Naive B cell (primary cell): ENCODE measurements at regions not wholly inside any gene's neighbourhood (a gene's known extent, or its start where the extent isn't known, plus 50 kb on each side); places are given as distances from the start of the nearest gene placed in this dataset.
A peak's percentile ranks its signal among the peaks of the same experiment; 100 is the strongest.

Source experiments
- ATAC-seq, 2 donors: fragments of 150-1000 bp; cut with Tn5 transposase; 2 replicates each; pipeline ENCODE4 v1.10.0; 2021; ENCODE audit warnings: low read depth in 2 of 2, mild to moderate bottlenecking in 2 of 2, moderate library complexity in 2 of 2
- DNase-seq: peaks from one replicate; pipeline ENCODE4 v3.0.0; 2022
- H3K27ac Mint-ChIP-seq, 6 donors: one replicate each; pipeline ENCODE4 v1.8.0; 2020 to 2022; ENCODE audit warnings: mild to moderate bottlenecking in 6 of 6, mixed read lengths in 6 of 6, moderate library complexity in 5 of 6, inconsistent platforms in 2 of 6
- H3K27me3 Mint-ChIP-seq, 3 donors: one replicate each; pipeline ENCODE4 v1.8.0; 2021 to 2022; ENCODE audit warnings: mixed read lengths in 3 of 3, mild to moderate bottlenecking in 1 of 3
- H3K36me3 Mint-ChIP-seq, 2 donors: one replicate each; pipeline ENCODE4 v1.8.0; 2020 to 2022; ENCODE audit warnings: mixed read lengths in 2 of 2, inconsistent platforms in 1 of 2, mild to moderate bottlenecking in 1 of 2
- H3K4me1 Mint-ChIP-seq, 3 donors: one replicate each; pipeline ENCODE4 v1.8.0; 2020 to 2022; ENCODE audit warnings: mixed read lengths in 3 of 3, inconsistent platforms in 1 of 3, mild to moderate bottlenecking in 1 of 3, moderate library complexity in 1 of 3
- H3K4me3 Mint-ChIP-seq, 8 donors: one replicate each; pipeline ENCODE4 v1.8.0; 2020 to 2022; ENCODE audit warnings: mild to moderate bottlenecking in 8 of 8, mixed read lengths in 8 of 8, moderate library complexity in 8 of 8, inconsistent platforms in 2 of 8
- H3K9me3 Mint-ChIP-seq, 7 donors: one replicate each; pipeline ENCODE4 v1.8.0; 2020 to 2022; ENCODE audit warnings: mixed read lengths in 7 of 7, mild to moderate bottlenecking in 5 of 7, inconsistent platforms in 2 of 7, moderate library complexity in 1 of 7

GRCh38 chr17:31695456-31696090 lies 163.5 kb downstream of the COPRS start:
- Mint-ChIP-seq H3K4me1 (no peaks in the 10 kb centered on the region), H3K36me3 (no peaks in the 10 kb centered on the region), H3K27ac (peak overlapping the region in 1 of 6 donors; percentile 9), H3K4me3 (no peak overlapping the region), H3K9me3 (no peaks in the 10 kb centered on the region), H3K27me3 (peaks cover 0 to 4% (median 0%) of the 10 kb centered on the region in 3 donors)
- no peak for ATAC-seq
- DNase-seq: no peak

DNA sequence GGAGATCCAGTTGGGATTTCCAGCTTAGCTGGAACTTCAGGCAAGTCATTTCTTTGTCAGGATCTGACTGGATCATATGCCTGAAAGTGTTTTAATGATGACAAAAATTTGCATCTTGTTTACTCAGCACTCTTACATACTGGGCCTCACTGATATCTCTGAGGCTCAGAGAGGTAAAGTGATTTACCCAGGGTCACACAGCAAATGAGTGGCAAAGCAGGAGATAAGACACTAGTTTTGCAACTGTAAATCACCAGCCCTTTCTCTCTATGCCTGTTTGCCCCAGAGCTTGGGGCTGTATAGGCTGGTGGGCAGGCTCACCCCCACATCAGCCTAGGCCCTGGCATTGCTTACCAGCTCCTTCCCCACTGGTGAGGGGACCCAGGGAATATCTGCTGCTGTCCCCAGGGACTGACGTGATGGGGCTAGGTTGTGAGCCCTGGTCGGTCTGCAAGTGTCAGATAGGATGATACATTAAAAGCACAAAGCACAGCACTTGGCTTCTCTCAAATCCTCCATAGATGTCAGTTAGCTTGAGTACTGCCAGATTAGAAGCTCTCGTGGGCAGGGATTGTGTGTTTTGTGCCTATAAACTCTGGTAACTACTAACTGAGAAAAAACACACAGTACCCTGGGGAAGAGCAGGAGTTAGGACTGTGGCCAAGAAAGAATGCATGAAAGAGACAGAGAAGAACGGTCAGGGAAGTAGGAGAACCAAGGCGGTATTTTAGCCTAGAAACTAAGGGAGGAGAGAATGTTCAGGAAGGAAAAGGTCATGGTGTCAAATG lies 165.4 kb downstream of the COPRS start:
- no peaks in the 10 kb centered on the region for H3K36me3 Mint-ChIP-seq
- no peak overlapping the region for H3K4me3 Mint-ChIP-seq
- DNase-seq (no peak), ATAC-seq (no peak)
- no peaks in the 10 kb centered on the region for H3K9me3 Mint-ChIP-seq
- peaks cover 0 to 4% (median 0%) of the 10 kb centered on the region in 3 donors for H3K27me3 Mint-ChIP-seq
- H3K27ac Mint-ChIP-seq: no peak overlapping the region
- H3K4me1 Mint-ChIP-seq: no peaks in the 10 kb centered on the region

DNA sequence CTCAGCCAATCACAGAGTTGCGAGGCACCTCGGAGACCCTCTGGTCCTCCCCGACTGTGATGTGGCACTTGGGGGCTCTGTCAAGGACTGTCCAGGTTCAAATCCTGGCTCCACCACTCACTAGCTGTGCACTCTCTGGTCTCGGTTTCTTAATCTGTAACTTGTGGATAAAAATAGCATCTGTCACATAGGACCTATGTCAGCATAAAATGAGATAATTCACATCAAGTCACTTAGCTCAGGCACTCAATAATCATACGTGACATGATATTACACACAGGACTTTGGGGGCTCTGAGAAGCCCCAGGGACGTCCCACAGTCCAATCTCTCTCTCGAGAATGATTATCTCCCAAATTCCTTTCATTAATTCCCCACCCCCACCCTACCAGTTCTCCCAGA lies 166.4 kb downstream of the COPRS start:
- no peaks in the 10 kb centered on the region for H3K36me3 Mint-ChIP-seq
- DNase-seq (no peak), ATAC-seq (no peak)
- H3K27ac Mint-ChIP-seq: peak overlapping the region in 1 of 6 donors; percentile 13
- no peaks in the 10 kb centered on the region for H3K9me3 Mint-ChIP-seq
- H3K27me3 Mint-ChIP-seq: peaks cover 0 to 4% (median 0%) of the 10 kb centered on the region in 3 donors
- H3K4me3 Mint-ChIP-seq: no peak overlapping the region
- H3K4me1 Mint-ChIP-seq: no peaks in the 10 kb centered on the region

DNA sequence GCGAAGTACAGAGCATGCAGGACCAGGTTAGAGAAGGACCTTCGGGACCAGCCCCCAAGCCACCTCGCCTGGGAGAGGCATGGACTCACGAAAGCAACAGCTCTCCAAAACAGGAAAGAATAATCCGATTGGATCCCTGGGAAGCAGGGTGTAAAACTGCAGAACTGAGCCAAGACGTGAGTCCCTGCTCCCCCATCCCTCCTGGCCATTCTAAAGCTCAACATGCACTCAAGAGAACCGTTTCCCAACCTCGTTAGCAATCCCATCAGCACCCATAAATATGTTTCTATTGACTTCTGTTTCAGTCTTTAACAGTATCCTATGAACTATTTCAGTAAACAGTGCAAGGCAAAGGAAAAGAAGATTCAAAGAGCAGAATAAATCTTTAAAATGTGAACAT lies 167.0 kb downstream of the COPRS start:
- H3K4me1 Mint-ChIP-seq: no peaks in the 10 kb centered on the region
- H3K36me3 Mint-ChIP-seq: no peaks in the 10 kb centered on the region
- no peaks in the 10 kb centered on the region for H3K9me3 Mint-ChIP-seq
- peaks cover 0 to 4% (median 0%) of the 10 kb centered on the region in 3 donors for H3K27me3 Mint-ChIP-seq
- peak overlapping the region in 1 of 6 donors; percentile 31 for H3K27ac Mint-ChIP-seq
- no peak for ATAC-seq
- DNase-seq: no peak
- no peak overlapping the region for H3K4me3 Mint-ChIP-seq

DNA sequence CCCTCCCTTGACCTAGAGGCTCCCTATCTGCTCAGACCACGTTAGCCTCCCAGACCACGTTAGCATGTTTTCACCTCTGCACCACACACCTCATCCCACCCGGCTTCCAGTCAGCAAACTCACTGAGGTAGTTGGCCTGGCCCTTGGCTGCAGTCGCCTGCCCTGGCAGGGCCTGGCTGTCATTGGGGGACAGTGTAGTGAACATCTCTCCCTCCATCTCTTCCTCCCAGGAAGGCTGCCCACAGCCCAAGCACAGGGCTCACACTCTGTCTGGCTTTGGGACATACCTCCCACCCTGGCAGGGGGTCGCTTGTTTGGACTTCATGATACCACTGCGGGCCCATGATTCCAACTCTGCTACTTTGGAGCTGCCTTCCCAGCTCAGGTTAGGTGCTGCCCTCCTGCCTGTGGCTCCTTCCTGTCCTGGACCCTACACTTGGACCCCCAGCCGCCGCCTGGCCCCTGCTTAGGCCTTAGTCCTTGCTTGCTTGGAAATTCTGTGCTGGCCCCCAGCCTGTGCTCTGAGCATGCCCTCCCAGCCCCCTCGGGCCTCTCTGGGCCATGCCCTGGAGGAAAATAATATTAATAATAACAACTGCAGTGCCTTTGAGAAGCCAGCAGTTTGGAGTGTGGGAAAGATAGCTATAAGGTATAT lies 167.7 kb downstream of the COPRS start:
- Mint-ChIP-seq H3K27ac (peak overlapping the region in 1 of 6 donors; percentile 31), H3K27me3 (peaks cover 0 to 4% (median 0%) of the 10 kb centered on the region in 3 donors)
- no peak for ATAC-seq

GRCh38 chr17:31690151-31690551 lies 168.9 kb downstream of the COPRS start:
- peaks cover 0 to 4% (median 0%) of the 10 kb centered on the region in 3 donors for H3K27me3 Mint-ChIP-seq
- ATAC-seq: no peak
- no peaks in the 10 kb centered on the region for H3K4me1 Mint-ChIP-seq
- no peak for DNase-seq
- no peaks in the 10 kb centered on the region for H3K9me3 Mint-ChIP-seq
- no peak overlapping the region for H3K27ac Mint-ChIP-seq
- H3K4me3 Mint-ChIP-seq: no peak overlapping the region
- H3K36me3 Mint-ChIP-seq: no peaks in the 10 kb centered on the region

More for the DNA sequence above, 167.7 kb downstream of the COPRS start:
- no peaks in the 10 kb centered on the region for H3K9me3 Mint-ChIP-seq
- no peaks in the 10 kb centered on the region for H3K4me1 Mint-ChIP-seq
- no peak for DNase-seq
- H3K4me3 Mint-ChIP-seq: no peak overlapping the region
- no peaks in the 10 kb centered on the region for H3K36me3 Mint-ChIP-seq

GRCh38 chr17:31688701-31689100 lies 170.3 kb downstream of the COPRS start:
- no peaks in the 10 kb centered on the region for H3K9me3 Mint-ChIP-seq
- peaks cover 2 to 10% (median 8%) of the 10 kb centered on the region in 3 donors for H3K27me3 Mint-ChIP-seq
- H3K4me1 Mint-ChIP-seq: no peaks in the 10 kb centered on the region
- no peaks in the 10 kb centered on the region for H3K36me3 Mint-ChIP-seq
- ATAC-seq: no peak
- DNase-seq: no peak
- no peak overlapping the region for H3K4me3 Mint-ChIP-seq
- no peak overlapping the region for H3K27ac Mint-ChIP-seq

DNA sequence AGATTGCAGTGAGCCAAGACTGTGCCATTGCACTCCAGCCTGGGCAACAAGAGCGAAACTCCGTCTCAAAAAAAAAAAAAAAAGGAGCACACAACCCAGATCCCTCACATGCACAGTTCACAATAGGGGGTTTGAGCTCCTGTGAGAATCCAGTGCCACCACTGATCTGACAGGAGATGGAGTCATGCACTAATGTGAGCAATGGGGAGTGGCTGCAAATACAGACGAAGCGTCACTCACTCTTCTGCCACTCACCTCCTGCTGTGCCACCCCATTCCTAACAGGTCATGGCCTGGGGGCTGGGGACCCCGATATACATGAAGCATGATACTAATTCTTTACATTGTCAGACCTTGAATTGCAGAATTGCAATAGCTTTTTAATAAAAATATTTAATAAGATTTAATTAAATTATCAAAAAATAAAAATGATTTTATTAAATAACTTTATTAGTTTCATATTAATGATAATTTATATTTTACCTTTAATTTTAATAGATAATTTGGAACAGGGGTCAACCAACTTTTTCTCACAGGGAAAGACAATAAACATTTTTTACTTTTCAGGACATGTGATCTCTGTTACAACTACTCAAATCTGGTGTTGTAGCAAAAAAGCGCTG lies 171.4 kb downstream of the COPRS start:
- peaks cover 13 to 20% (median 14%) of the 10 kb centered on the region in 3 donors for H3K27me3 Mint-ChIP-seq
- no peaks in the 10 kb centered on the region for H3K36me3 Mint-ChIP-seq
- H3K4me3 Mint-ChIP-seq: no peak overlapping the region
- no peak for DNase-seq
- H3K27ac Mint-ChIP-seq: no peak overlapping the region
- H3K4me1 Mint-ChIP-seq: no peaks in the 10 kb centered on the region
- no peak for ATAC-seq
- H3K9me3 Mint-ChIP-seq: no peaks in the 10 kb centered on the region

- Mint-ChIP-seq H3K4me3 (no peak overlapping the region), H3K27ac (no peak overlapping the region), H3K4me1 (no peaks in the 10 kb centered on the region), H3K36me3 (no peaks in the 10 kb centered on the region), H3K27me3 (peaks cover 13 to 23% (median 18%) of the 10 kb centered on the region in 3 donors), H3K9me3 (no peaks in the 10 kb centered on the region)
- ATAC-seq (no peak), DNase-seq (no peak)
These were observed 172.5 kb downstream of the COPRS start for GRCh38 chr17:31686495-31686894.

DNA sequence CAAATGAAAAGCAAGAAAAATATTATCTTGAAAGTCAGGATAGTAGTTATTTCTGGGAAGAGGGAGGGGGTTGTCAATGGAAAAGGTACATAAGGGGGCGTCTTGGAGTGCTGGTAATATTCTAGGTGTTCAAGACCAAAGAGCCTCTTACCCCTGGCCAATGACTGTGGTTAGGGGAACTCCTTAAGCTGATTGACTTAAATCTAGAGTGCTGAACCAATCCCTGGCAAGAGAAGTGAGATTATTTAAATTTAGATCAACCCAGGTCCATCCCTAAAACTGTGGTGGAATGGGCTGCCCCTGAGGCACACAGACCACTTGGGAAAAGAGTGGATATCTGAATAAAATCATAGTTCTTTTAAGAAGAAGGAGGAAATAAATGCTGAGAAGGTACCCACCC lies 174.1 kb downstream of the COPRS start:
- H3K27ac Mint-ChIP-seq: peak overlapping the region in 1 of 6 donors; percentile 21
- H3K27me3 Mint-ChIP-seq: peaks cover 22 to 31% (median 25%) of the 10 kb centered on the region in 3 donors
- H3K4me1 Mint-ChIP-seq: peaks cover 0 to 6% (median 4%) of the 10 kb centered on the region in 3 donors

GRCh38 chr17:31680126-31680525 lies 178.9 kb downstream of the COPRS start:
- Mint-ChIP-seq H3K9me3 (no peaks in the 10 kb centered on the region), H3K36me3 (no peaks in the 10 kb centered on the region), H3K4me3 (no peak overlapping the region), H3K27me3 (peaks cover 36 to 51% (median 43%) of the 10 kb centered on the region in 3 donors), H3K27ac (peak overlapping the region in 1 of 6 donors; percentile 30), H3K4me1 (peaks cover 0 to 6% (median 4%) of the 10 kb centered on the region in 3 donors)
- ATAC-seq: peak; percentile 43 to 59
- no peak for DNase-seq

More for the DNA sequence above, 174.1 kb downstream of the COPRS start:
- Mint-ChIP-seq H3K36me3 (no peaks in the 10 kb centered on the region), H3K4me3 (no peak overlapping the region), H3K9me3 (no peaks in the 10 kb centered on the region)
- ATAC-seq: no peak
- no peak for DNase-seq

DNA sequence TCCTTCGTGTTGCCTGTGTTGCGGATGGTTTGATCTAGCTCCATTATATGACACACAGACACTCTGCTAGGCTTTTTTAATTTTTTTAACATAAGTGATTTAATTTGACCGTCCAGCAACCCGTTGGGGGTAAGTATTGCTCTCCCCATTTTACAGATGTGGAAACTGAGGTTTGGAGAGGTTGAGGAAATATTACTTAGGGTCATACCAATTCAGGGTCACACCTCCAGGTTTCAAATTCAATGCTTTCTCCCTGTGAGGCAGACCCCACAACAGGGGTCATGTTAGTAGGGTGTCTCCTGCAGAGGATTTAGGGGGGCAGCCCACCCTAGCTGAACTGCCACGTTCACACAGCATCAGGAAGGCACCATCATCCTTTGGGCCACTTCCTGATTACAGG lies 179.4 kb downstream of the COPRS start:
- ATAC-seq (no peak), DNase-seq (no peak)
- Mint-ChIP-seq H3K9me3 (no peaks in the 10 kb centered on the region), H3K4me1 (peaks cover 0 to 6% (median 4%) of the 10 kb centered on the region in 3 donors), H3K4me3 (no peak overlapping the region), H3K27ac (no peak overlapping the region), H3K36me3 (no peaks in the 10 kb centered on the region), H3K27me3 (peaks cover 40 to 51% (median 41%) of the 10 kb centered on the region in 3 donors)

DNA sequence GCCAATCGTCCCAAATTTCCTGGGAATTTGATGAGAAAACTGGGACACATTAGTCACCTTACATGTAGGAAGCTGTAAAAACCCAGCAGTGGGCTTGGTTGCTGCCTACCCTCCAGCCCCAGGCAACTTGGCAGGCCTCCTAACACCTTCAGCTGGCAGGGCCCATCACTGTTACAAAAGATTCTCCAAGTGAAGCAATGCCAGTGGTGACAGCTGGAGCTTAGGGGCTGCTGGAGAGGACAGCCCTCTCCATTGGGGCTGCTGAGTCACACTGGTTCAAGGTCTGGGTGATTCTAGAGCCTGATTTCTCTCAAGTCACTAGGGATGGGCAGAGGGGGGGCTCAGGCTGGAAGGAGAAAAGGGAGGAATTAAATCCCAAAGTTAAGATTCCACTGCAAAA lies 180.6 kb downstream of the COPRS start:
- Mint-ChIP-seq H3K27ac (no peak overlapping the region), H3K4me3 (no peak overlapping the region), H3K27me3 (peaks cover 35 to 52% (median 46%) of the 10 kb centered on the region in 3 donors)

More for the DNA sequence above, 180.6 kb downstream of the COPRS start:
- DNase-seq (no peak), ATAC-seq (no peak)
- peaks cover 0 to 6% (median 4%) of the 10 kb centered on the region in 3 donors for H3K4me1 Mint-ChIP-seq
- H3K36me3 Mint-ChIP-seq: no peaks in the 10 kb centered on the region
- no peaks in the 10 kb centered on the region for H3K9me3 Mint-ChIP-seq
